IMR-90 (cell line): ENCODE measurements at regions not wholly inside any gene's neighbourhood (a gene's known extent, or its start where the extent isn't known, plus 50 kb on each side); places are given as distances from the start of the nearest gene placed in this dataset.
A peak's percentile ranks its signal among the peaks of the same experiment; 100 is the strongest.

ENCODE experiments used
- ATAC-seq: fragments of 200-7000 bp; cut with Tn5 transposase; 2 replicates; pipeline ENCODE4 v1.9.1; 2020; ENCODE audit warnings: low read depth, mild to moderate bottlenecking, moderate library complexity
- BruUV-seq: library from RNA; stranded (reverse); fragments of 400-500 nt; replicated peaks from 2 replicates; lab custom pipeline; 2021; lab: Mats Ljungman, UMichigan
- CTCF ChIA-PET: fragments of 300-600 bp; formaldehyde crosslinking; extraction: SDS; loops from one replicate; lab custom pipeline; 2021; ENCODE audit warnings: antibody characterized with exemption; lab: Yijun Ruan, JAX
- POLR2A ChIA-PET: fragments of 300-600 bp; sonication (Branson Sonifier 250); formaldehyde crosslinking; loops from one replicate; lab custom pipeline; 2022; ENCODE audit warnings: antibody characterized with exemption; ENCODE audit not compliant: unreplicated experiment; lab: Charles Lee
- DNase-seq: peaks from one replicate; pipeline ENCODE4 v3.0.0; 2013
- H2AFZ ChIP-seq: replicated peaks from 2 replicates; pipeline ENCODE3; 2013; ENCODE audit warnings: low read length, mild to moderate bottlenecking; ENCODE audit not compliant: poor library complexity
- H2AK5ac ChIP-seq: 2 replicates; pipeline ENCODE4 v1.6.1; 2013; ENCODE audit warnings: low read depth, low read length, inconsistent platforms
- H2AK9ac ChIP-seq: replicated peaks from 2 replicates; pipeline ENCODE3; 2013; ENCODE audit warnings: mild to moderate bottlenecking, low read depth, low read length, moderate library complexity; ENCODE audit not compliant: poor library complexity
- H2BK120ac ChIP-seq: 2 replicates; pipeline ENCODE4 v1.6.1; 2013; ENCODE audit warnings: low read depth, low read length, inconsistent platforms
- H2BK15ac ChIP-seq: 3 replicates; pipeline ENCODE4 v1.6.1; 2013; ENCODE audit warnings: low read depth, low read length, inconsistent platforms
- H2BK20ac ChIP-seq: 2 replicates; pipeline ENCODE4 v1.6.1; 2013; ENCODE audit warnings: low read depth, mild to moderate bottlenecking, inconsistent platforms, low read length, moderate library complexity
- H2BK5ac ChIP-seq: 2 replicates; pipeline ENCODE4 v1.6.1; 2013; ENCODE audit warnings: mild to moderate bottlenecking, low read depth, low read length, inconsistent platforms; ENCODE audit not compliant: poor library complexity, severe bottlenecking
- H3K14ac ChIP-seq: replicated peaks from 2 replicates; pipeline ENCODE4 v1.6.1; 2013; ENCODE audit warnings: low read depth, low read length, inconsistent platforms
- H3K18ac ChIP-seq: 2 replicates; pipeline ENCODE4 v1.6.1; 2013; ENCODE audit warnings: low read depth, low read length, control low read depth
- H3K23ac ChIP-seq: 2 replicates; pipeline ENCODE4 v1.6.1; 2013; ENCODE audit warnings: low read depth, low read length, inconsistent platforms
- H3K27ac ChIP-seq: 2 replicates; pipeline ENCODE4 v1.5.1; 2013; ENCODE audit warnings: mild to moderate bottlenecking, control low read depth, low read length; ENCODE audit not compliant: insufficient read depth
- H3K27me3 ChIP-seq: 2 replicates; pipeline ENCODE4 v1.6.1; 2013; ENCODE audit warnings: low read length; ENCODE audit not compliant: control insufficient read depth, insufficient read depth
- H3K36me3 ChIP-seq: 2 replicates; pipeline ENCODE4 v1.6.1; 2013; ENCODE audit warnings: low read length, mixed read lengths; ENCODE audit not compliant: control insufficient read depth, insufficient read depth
- H3K4ac ChIP-seq: 2 replicates; pipeline ENCODE4 v1.6.1; 2013; ENCODE audit warnings: low read depth, low read length, inconsistent platforms
- H3K4me1 ChIP-seq: 2 replicates; pipeline ENCODE4 v1.6.1; 2013; ENCODE audit warnings: low read length, mixed read lengths; ENCODE audit not compliant: control insufficient read depth, insufficient read depth
- H3K4me2 ChIP-seq: 2 replicates; pipeline ENCODE4 v1.6.1; 2013; ENCODE audit warnings: low read depth, mild to moderate bottlenecking, control low read depth, low read length, moderate library complexity
- H3K4me3 ChIP-seq: 2 replicates; pipeline ENCODE4 v1.5.1; 2013; ENCODE audit warnings: low read depth, mild to moderate bottlenecking, control low read depth, low read length, moderate library complexity; ENCODE audit not compliant: insufficient read depth
- H3K56ac ChIP-seq: 2 replicates; pipeline ENCODE4 v1.6.1; 2013; ENCODE audit warnings: low read length, inconsistent platforms; ENCODE audit not compliant: insufficient read depth; ENCODE audit errors: extremely low read depth
- H3K79me1 ChIP-seq, 2 experiments: 2 replicates each; pipeline ENCODE4 v1.6.1; 2013; ENCODE audit warnings: low read length in 2 of 2, inconsistent platforms in 1 of 2, low read depth in 1 of 2
- H3K9ac ChIP-seq: 2 replicates; pipeline ENCODE4 v1.6.1; 2013; ENCODE audit warnings: low read depth, low read length, control low read depth
- H3K9me1 ChIP-seq: 2 replicates; pipeline ENCODE4 v1.6.1; 2013; ENCODE audit warnings: low read length, inconsistent platforms; ENCODE audit not compliant: insufficient read depth
- H3K9me3 ChIP-seq: 2 replicates; pipeline ENCODE4 v1.6.1; 2013; ENCODE audit warnings: low read length; ENCODE audit not compliant: control insufficient read depth, insufficient read depth
- H4K20me1 ChIP-seq: 2 replicates; pipeline ENCODE4 v1.6.1; 2013; ENCODE audit warnings: low read length, inconsistent platforms; ENCODE audit not compliant: insufficient read depth
- H4K5ac ChIP-seq: 2 replicates; pipeline ENCODE4 v1.6.1; 2013; ENCODE audit warnings: mild to moderate bottlenecking, low read depth, low read length, control low read depth
- H4K8ac ChIP-seq, 2 experiments: 2 replicates each; pipeline ENCODE4 v1.6.1; 2013; ENCODE audit warnings: low read depth in 2 of 2, low read length in 2 of 2, control low read depth in 1 of 2, inconsistent platforms in 1 of 2
- H4K91ac ChIP-seq: 2 replicates; pipeline ENCODE4 v1.6.1; 2013; ENCODE audit warnings: low read depth, low read length, inconsistent platforms; ENCODE audit not compliant: insufficient read depth
- BHLHE40 ChIP-seq: fragments of 150-350 bp; IDR thresholded peaks from 2 replicates; pipeline ENCODE4 v1.6.1; 2016; ENCODE audit warnings: mild to moderate bottlenecking, low read depth, low read length
- CEBPB ChIP-seq: IDR thresholded peaks from 2 replicates; pipeline ENCODE4 v1.6.1; 2012; ENCODE audit warnings: low read depth, low read length, improper control_type of control experiment
- FOS ChIP-seq: fragments of 150-350 bp; IDR thresholded peaks from 2 replicates; pipeline ENCODE4 v1.6.1; 2016; ENCODE audit warnings: low read depth, low read length
- RCOR1 ChIP-seq: IDR thresholded peaks from 2 replicates; pipeline ENCODE4 v1.6.1; 2012; ENCODE audit warnings: mild to moderate bottlenecking, low read length, improper control_type of control experiment; ENCODE audit not compliant: insufficient replicate concordance
- WGBS, 2 experiments: methylation state at CpG; one replicate each; pipeline versions ENCODE4 v1.1.5 to v1.1.7; 2013; ENCODE audit warnings: missing lambda C conversion rate in 2 of 2; ENCODE audit not compliant: insufficient read length in 1 of 2; ENCODE audit errors: extremely low coverage in 2 of 2; 5-methylcytosine and 5-hydroxymethylcytosine counted together
- dilution Hi-C: fragments of 300-500 bp; cut with HindIII; formaldehyde crosslinking; loops from one replicate; pipeline ENCODE4 v1.14.3; 2018; ENCODE audit warnings: low sequenced_read_pairs; ENCODE audit not compliant: unreplicated experiment
- in situ Hi-C: fragments of 300-500 bp; cut with MboI; formaldehyde crosslinking; loops from 3 replicates; pipeline ENCODE4 v1.14.3; 2019; ENCODE audit warnings: low sequenced_read_pairs, inconsistent platforms, mixed read lengths
- intact Hi-C: fragments of 100-400 bp; cut with micrococcal nuclease; formaldehyde crosslinking; loops from 2 replicates; pipeline ENCODE4 v1.10.0; 2022

- DNase-seq (peak; percentile 97), ATAC-seq (peak; percentile 99)
- Histone ChIP-seq H3K9me3 (no peaks in the 10 kb centered on the region), H3K9ac (no peak overlapping the region), H2BK120ac (peak overlapping the region; percentile 88), H3K18ac (peak overlapping the region; percentile 51; the same call in 1 of the 2 replicates), H3K56ac (no peak overlapping the region), H3K79me1 (no peaks in the 10 kb centered on the region), H3K14ac (peak overlapping the region; percentile 71), H3K9me1 (peaks cover 6% of the 10 kb centered on the region), H2AK5ac (peak overlapping the region; percentile 61), H4K91ac (0 out of 2 replicates have a peak overlapping the region, but pooled peaks have one; percentile 17), H3K36me3 (no peaks in the 10 kb centered on the region), H4K5ac (no peak overlapping the region), H2BK15ac (peak overlapping the region; percentile 88), H2AK9ac (no peak overlapping the region), H3K27ac (no peak overlapping the region), H3K4me2 (peak overlapping the region; percentile 40), H3K4me3 (no peak overlapping the region), H2BK20ac (peak overlapping the region; percentile 91), H3K23ac (no peak overlapping the region; the same call in 1 of the 2 replicates), H2AFZ (no peak overlapping the region), H2BK5ac (peak overlapping the region; percentile 89), H3K4ac (peak overlapping the region; percentile 84), H4K8ac (peak overlapping the region in 1 of 2 experiments; percentile 76; a peak in 3 of 4 replicates), H3K4me1 (peaks cover 9% of the 10 kb centered on the region), H4K20me1 (no peaks in the 10 kb centered on the region), H3K27me3 (no peaks in the 10 kb centered on the region)
- ChIA-PET CTCF (no interaction called here), POLR2A (interaction anchor here (1.0 kb wide), 1 partner anchor 16 kb away, joined by 3 read pairs; no protein-coding TSS in a partner anchor)
- BruUV-seq: no TSS peak
- dilution Hi-C loops: no loop called here
- intact Hi-C loops: loop anchor here (5.0 kb wide), 1 partner anchor 97 kb away; no protein-coding TSS in a partner anchor
- in situ Hi-C loops: no loop called here
- no CpG with 5 or more reads among the region's 7 CpGs for WGBS, 2 experiments
- peak; percentile 53 for TF ChIP-seq CEBPB
- TF ChIP-seq RCOR1: no peak
- peak; percentile 65; the same call in 1 of the 2 replicates for TF ChIP-seq BHLHE40
- TF ChIP-seq FOS: peak; percentile 98
Observed at GRCh38 chr10:90418869-90419652, 438.8 kb downstream of the HTR7 start.
